WTC11 (cell line): ENCODE measurements at regions not wholly inside any gene's neighbourhood (a gene's known extent, or its start where the extent isn't known, plus 50 kb on each side); places are given as distances from the start of the nearest gene placed in this dataset.

Experiments used
- ATAC-seq: fragments of 200-7000 bp; cut with Tn5 transposase; 2 replicates; pipeline ENCODE4 v1.10.0; 2021; ENCODE audit warnings: mild to moderate bottlenecking, moderate library complexity
- CTCF ChIA-PET: fragments of 300-600 bp; sonication (Branson Sonifier 250); formaldehyde crosslinking; loops from one replicate; lab custom pipeline; 2021; ENCODE audit warnings: antibody characterized with exemption; lab: Charles Lee
- POLR2A ChIA-PET: fragments of 350-600 bp; sonication (Branson Sonifier 250); formaldehyde crosslinking; loops from one replicate; lab custom pipeline; 2021; ENCODE audit warnings: antibody characterized with exemption; lab: Charles Lee
- DNase-seq: peaks from one replicate; pipeline ENCODE4 v3.0.0; 2021; ENCODE audit warnings: low spot score
- H3K27ac Mint-ChIP-seq: 2 replicates; pipeline ENCODE4 v1.8.0; 2021; ENCODE audit warnings: mixed read lengths
- H3K27me3 Mint-ChIP-seq: 2 replicates; pipeline ENCODE4 v1.8.0; 2021; ENCODE audit warnings: low read depth, mild to moderate bottlenecking, moderate library complexity, mixed read lengths
- H3K36me3 Mint-ChIP-seq: 2 replicates; pipeline ENCODE4 v1.8.0; 2021; ENCODE audit warnings: mixed read lengths
- H3K4me1 Mint-ChIP-seq: 2 replicates; pipeline ENCODE4 v1.8.0; 2022; ENCODE audit warnings: mixed read lengths
- H3K4me3 Mint-ChIP-seq: 2 replicates; pipeline ENCODE4 v1.8.0; 2021; ENCODE audit warnings: mild to moderate bottlenecking, moderate library complexity, mixed read lengths
- H3K9me3 Mint-ChIP-seq: 2 replicates; pipeline ENCODE4 v1.8.0; 2021; ENCODE audit warnings: mixed read lengths
- ATF3 ChIP-seq: sonication (generic); formaldehyde crosslinking; conservative IDR thresholded peaks from 2 replicates; pipeline ENCODE4 v1.8.1; 2022; ENCODE audit warnings: mild to moderate bottlenecking, missing genetic modification reagents
- CBFB ChIP-seq: sonication (generic); formaldehyde crosslinking; IDR thresholded peaks from 2 replicates; pipeline ENCODE4 v1.8.1; 2022; ENCODE audit warnings: mild to moderate bottlenecking, low read depth, missing genetic modification reagents
- ESRRA ChIP-seq: sonication (generic); formaldehyde crosslinking; IDR thresholded peaks from 2 replicates; pipeline ENCODE4 v1.8.1; 2022; ENCODE audit warnings: mild to moderate bottlenecking, missing genetic modification reagents, borderline replicate concordance
- JAZF1 ChIP-seq: fragments of 250-450 bp; sonication (Bioruptor Pico); IDR thresholded peaks from 2 replicates; pipeline ENCODE4 v1.9.0; 2021; ENCODE audit warnings: moderate library complexity, mild to moderate bottlenecking, inconsistent platforms
- JUN ChIP-seq: sonication (generic); formaldehyde crosslinking; IDR thresholded peaks from 2 replicates; pipeline ENCODE4 v1.8.0; 2023; ENCODE audit warnings: mild to moderate bottlenecking, missing genetic modification reagents
- MLX ChIP-seq: sonication (generic); formaldehyde crosslinking; IDR thresholded peaks from 2 replicates; pipeline ENCODE4 v1.8.1; 2023; ENCODE audit warnings: mild to moderate bottlenecking, missing genetic modification reagents, moderate library complexity
- NFATC4 ChIP-seq: fragments of 250-450 bp; sonication (Bioruptor Pico); IDR thresholded peaks from 2 replicates; pipeline ENCODE4 v1.9.0; 2021; ENCODE audit warnings: mild to moderate bottlenecking
- NFE2L1 ChIP-seq: sonication (generic); formaldehyde crosslinking; IDR thresholded peaks from 2 replicates; pipeline ENCODE4 v1.8.1; 2023; ENCODE audit warnings: missing genetic modification reagents
- TP53 ChIP-seq: sonication (generic); formaldehyde crosslinking; IDR thresholded peaks from 2 replicates; pipeline ENCODE4 v1.8.1; 2023; ENCODE audit warnings: mild to moderate bottlenecking, missing genetic modification reagents
- ZBTB21 ChIP-seq: sonication (generic); formaldehyde crosslinking; IDR thresholded peaks from 2 replicates; pipeline ENCODE4 v1.8.1; 2023; ENCODE audit warnings: mild to moderate bottlenecking, missing genetic modification reagents, borderline replicate concordance
- ZBTB43 ChIP-seq: sonication (generic); formaldehyde crosslinking; IDR thresholded peaks from 2 replicates; pipeline ENCODE4 v1.8.1; 2023; ENCODE audit warnings: mild to moderate bottlenecking, missing genetic modification reagents
- ZNF232 ChIP-seq: sonication (generic); formaldehyde crosslinking; IDR thresholded peaks from 2 replicates; pipeline ENCODE4 v1.8.0; 2022; ENCODE audit warnings: mild to moderate bottlenecking, missing genetic modification reagents
- ZNF396 ChIP-seq: fragments of 250-450 bp; sonication (Bioruptor Pico); IDR thresholded peaks from 2 replicates; pipeline ENCODE4 v1.8.0; 2021; ENCODE audit warnings: mild to moderate bottlenecking, moderate library complexity, borderline replicate concordance
- ZNF425 ChIP-seq: fragments of 250-450 bp; sonication (Bioruptor Pico); conservative IDR thresholded peaks from 2 replicates; pipeline ENCODE4 v1.9.0; 2021; ENCODE audit warnings: mild to moderate bottlenecking
- TF ChIP-seq, protein P1 (sequence below): sonication (generic); formaldehyde crosslinking; IDR thresholded peaks from 2 replicates; pipeline ENCODE4 v1.8.1; 2023; ENCODE audit warnings: mild to moderate bottlenecking, missing genetic modification reagents, moderate library complexity

DNA sequence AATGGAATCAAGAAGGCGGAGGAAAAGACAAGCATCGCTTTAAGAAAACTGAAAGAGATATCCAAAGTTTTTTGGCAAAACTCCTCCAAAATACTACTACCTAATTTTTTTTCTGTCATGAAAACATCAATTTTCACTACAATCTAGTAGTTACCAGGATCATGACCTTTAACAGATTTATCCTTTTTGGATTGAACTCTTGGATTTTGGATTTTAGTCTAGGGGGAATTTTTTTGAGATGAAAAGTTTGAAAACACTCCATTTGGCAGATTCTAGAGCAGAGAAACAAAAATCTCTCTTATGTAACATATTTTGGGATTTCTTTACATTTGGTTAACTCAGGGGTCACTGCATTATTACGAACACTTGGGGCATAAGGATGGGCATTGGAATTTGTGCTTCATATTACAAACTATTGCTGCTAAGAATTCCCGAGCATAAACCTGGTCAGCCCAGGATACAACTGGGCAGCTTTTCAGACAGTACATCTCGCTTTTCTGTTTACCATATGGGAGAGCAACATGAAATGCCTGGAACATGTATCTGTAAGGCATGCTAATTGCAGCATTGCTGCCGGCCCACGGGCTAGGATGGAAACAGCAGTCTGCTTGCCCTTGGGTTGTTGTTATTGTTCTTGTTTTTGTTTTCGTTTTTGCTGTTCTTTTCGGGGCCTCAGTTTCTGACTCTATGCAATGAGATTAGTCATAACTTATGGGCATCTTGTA lies 264.3 kb downstream of the RHOU start:
- TF ChIP-seq MLX (CRISPR knock-in tag): no peak
- TF ChIP-seq JAZF1 (CRISPR knock-in tag): no peak
- no peak for TF ChIP-seq ZNF425 (CRISPR knock-in tag)
- no peak for TF ChIP-seq NFATC4 (CRISPR knock-in tag)
- no peak overlapping the region for H3K4me3 Mint-ChIP-seq
- CTCF ChIA-PET: interaction anchor here (1.1 kb wide), 1 partner anchor 13 kb away, joined by 3 read pairs; no protein-coding TSS in a partner anchor
- no peaks in the 10 kb centered on the region for H3K27me3 Mint-ChIP-seq
- no peaks in the 10 kb centered on the region for H3K36me3 Mint-ChIP-seq
- POLR2A ChIA-PET: no interaction called here
- DNase-seq (no peak), ATAC-seq (no peak)
- peaks cover 12% of the 10 kb centered on the region for H3K4me1 Mint-ChIP-seq
- no peak overlapping the region; the same call in 1 of the 2 replicates for H3K27ac Mint-ChIP-seq
- H3K9me3 Mint-ChIP-seq: no peaks in the 10 kb centered on the region

DNA sequence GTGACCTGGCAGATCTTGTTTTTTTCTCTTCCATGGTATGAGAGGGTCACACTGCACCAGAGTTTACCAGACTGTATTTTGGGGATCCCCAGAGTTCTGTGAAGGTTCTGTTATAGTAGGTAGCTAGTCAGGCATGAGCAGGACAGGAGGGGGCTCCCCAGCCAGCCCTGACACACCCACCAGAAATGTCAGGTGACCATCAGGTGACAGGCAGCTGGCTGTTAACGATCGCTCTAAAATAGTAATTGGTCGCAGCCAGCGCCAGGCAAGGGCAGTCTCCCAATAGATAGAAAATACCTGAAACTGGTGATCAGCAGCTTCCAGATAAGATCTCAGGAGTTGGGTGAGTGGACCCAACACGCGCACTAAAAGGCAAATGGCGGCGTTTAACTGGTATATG lies 264.9 kb downstream of the RHOU start:
- Mint-ChIP-seq H3K27ac (no peak overlapping the region), H3K4me3 (no peak overlapping the region), H3K9me3 (no peaks in the 10 kb centered on the region), H3K36me3 (no peaks in the 10 kb centered on the region), H3K4me1 (peaks cover 12% of the 10 kb centered on the region), H3K27me3 (no peaks in the 10 kb centered on the region)
- DNase-seq (no peak), ATAC-seq (no peak)
- ChIA-PET POLR2A (no interaction called here), CTCF (interaction anchor here (1.1 kb wide), 1 partner anchor 13 kb away, joined by 3 read pairs; no protein-coding TSS in a partner anchor)
- TF ChIP-seq ZNF396 (no peak), ZNF425 (CRISPR knock-in tag) (no peak)
- TF ChIP-seq, protein P1, sequence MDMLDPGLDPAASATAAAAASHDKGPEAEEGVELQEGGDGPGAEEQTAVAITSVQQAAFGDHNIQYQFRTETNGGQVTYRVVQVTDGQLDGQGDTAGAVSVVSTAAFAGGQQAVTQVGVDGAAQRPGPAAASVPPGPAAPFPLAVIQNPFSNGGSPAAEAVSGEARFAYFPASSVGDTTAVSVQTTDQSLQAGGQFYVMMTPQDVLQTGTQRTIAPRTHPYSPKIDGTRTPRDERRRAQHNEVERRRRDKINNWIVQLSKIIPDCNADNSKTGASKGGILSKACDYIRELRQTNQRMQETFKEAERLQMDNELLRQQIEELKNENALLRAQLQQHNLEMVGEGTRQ: peak; percentile 56

- no peaks in the 10 kb centered on the region for H3K36me3 Mint-ChIP-seq
- H3K4me3 Mint-ChIP-seq: no peak overlapping the region
- no peak for TF ChIP-seq ZBTB43
- TF ChIP-seq ZBTB21: no peak
- TF ChIP-seq NFE2L1 (CRISPR knock-in tag): no peak
- TF ChIP-seq CBFB (CRISPR knock-in tag): no peak
- DNase-seq: no peak
- ChIA-PET CTCF (no interaction called here), POLR2A (no interaction called here)
- H3K9me3 Mint-ChIP-seq: no peaks in the 10 kb centered on the region
- no peak for ATAC-seq
- H3K4me1 Mint-ChIP-seq: peaks cover 12% of the 10 kb centered on the region
- no peak overlapping the region for H3K27ac Mint-ChIP-seq
- H3K27me3 Mint-ChIP-seq: no peaks in the 10 kb centered on the region
These were observed 266.3 kb downstream of the RHOU start for GRCh38 chr1:229001467-229002011.

- DNase-seq: no peak
- H3K27me3 Mint-ChIP-seq: no peaks in the 10 kb centered on the region
- POLR2A ChIA-PET: no interaction called here
- TF ChIP-seq ZNF232 (CRISPR knock-in tag): no peak
- TF ChIP-seq TP53 (CRISPR knock-in tag): no peak
- no peak for TF ChIP-seq JUN (CRISPR knock-in tag)
- no peak for TF ChIP-seq ATF3 (CRISPR knock-in tag)
- TF ChIP-seq ESRRA (CRISPR knock-in tag): no peak
- TF ChIP-seq, all 79 proteins: peak for 0
- CTCF ChIA-PET: no interaction called here
- ATAC-seq: no peak
- H3K4me1 Mint-ChIP-seq: peaks cover 9% of the 10 kb centered on the region
- no peaks in the 10 kb centered on the region for H3K9me3 Mint-ChIP-seq
- H3K36me3 Mint-ChIP-seq: no peaks in the 10 kb centered on the region
- H3K27ac Mint-ChIP-seq: no peak overlapping the region
- H3K4me3 Mint-ChIP-seq: no peak overlapping the region
These were observed 266.8 kb downstream of the RHOU start for GRCh38 chr1:229002037-229002436.
